GM04503 (cell line): ENCODE measurements at regions not wholly inside any gene's neighbourhood (a gene's known extent, or its start where the extent isn't known, plus 50 kb on each side); places are given as distances from the start of the nearest gene placed in this dataset.
A peak's percentile ranks its signal among the peaks of the same experiment; 100 is the strongest.

Experiments
- DNase-seq: peaks from one replicate; pipeline ENCODE4 v3.0.0-alpha.2; 2012; ENCODE audit warnings: low read depth

- no peak for DNase-seq
Observed at GRCh38 chr2:62447411-62447810, 58.6 kb downstream of the TMEM17 start.

DNA sequence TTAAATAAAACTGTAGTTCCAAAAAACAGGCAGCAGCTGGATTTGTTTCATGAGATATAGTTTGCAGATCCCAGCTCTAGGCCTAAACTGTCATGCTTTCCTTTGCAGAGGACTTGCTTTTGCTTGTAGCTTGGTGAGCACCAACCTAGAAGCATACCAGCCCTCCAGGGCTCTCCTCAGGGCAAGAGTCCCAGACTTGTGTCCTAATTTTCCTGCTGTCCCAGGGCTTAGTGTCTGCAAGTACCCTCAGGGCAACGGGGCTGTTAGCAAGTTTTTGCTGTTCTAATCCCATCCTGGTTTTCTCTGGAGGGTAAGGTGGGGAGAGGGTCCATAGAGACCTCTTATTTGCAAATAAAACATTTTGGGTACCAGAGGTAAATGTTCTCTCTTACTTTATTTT is 59.5 kb downstream of the TMEM17 start:
- DNase-seq: no peak

DNA sequence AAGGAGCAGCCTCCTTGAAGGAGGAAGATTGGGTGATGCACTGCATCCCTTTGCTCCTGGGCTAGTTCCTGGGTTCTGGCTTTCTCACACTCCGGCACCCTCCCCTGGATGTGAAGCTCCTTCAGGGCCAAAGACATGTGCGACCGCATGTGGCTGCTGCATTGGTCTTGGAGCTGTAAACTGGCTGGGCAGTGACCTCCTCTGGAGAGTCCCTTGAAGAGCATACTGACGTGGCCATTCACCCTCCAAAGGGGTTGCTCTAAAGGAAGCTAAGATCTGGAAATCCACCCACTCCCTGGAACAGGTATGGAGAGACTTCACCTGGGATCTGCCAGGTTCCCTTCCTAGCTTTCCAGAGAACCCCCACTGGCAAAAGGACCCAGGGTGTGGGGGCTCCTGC is 62.1 kb downstream of the TMEM17 start:
- no peak for DNase-seq

GRCh38 chr2:62443471-62443870 is 62.5 kb downstream of the TMEM17 start:
- DNase-seq: no peak

- no peak for DNase-seq
Observed at GRCh38 chr2:62441824-62442223, 64.2 kb downstream of the TMEM17 start.

DNA sequence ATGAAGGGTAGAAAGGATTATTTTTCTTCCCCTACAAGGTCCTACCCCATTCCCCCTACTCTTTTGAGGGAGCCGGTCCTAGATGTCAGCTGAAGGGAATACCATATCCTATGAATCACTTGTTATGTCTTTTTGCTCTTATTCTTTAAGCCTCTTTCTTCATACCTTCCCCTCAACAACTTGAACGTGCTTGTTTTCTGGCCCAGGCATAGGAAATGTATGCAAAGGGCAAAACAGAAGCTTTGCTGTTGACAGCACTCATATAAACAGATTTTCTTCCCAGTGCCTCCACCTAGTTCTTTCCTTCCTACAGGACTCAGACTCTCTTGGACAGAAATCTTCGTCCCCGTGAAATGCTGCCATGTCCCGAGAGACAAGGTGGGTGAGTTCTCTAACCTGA is 64.6 kb downstream of the TMEM17 start:
- no peak for DNase-seq

- no peak for DNase-seq
Observed at GRCh38 chr2:62440281-62440946, 65.6 kb downstream of the TMEM17 start.

DNA sequence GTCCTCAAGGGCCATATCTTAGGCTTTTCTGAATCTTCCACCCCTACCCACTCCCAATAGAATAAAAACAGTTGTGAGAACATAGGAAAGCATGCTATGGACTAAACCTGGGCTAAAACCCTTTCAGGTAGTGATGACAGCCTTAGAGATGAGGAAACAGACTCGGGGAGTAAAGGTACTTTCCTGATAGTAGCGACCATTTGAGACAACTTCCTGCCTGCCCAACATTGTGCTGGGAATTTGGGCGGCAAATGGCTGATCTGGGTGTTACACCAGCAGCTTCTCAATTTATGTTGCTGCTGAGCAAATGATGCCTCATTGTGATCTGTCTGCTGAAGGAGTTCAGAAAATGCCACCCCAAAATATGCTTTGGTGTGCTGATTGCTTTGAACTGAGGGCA is 66.6 kb downstream of the TMEM17 start:
- no peak for DNase-seq

- DNase-seq: no peak
Observed at GRCh38 chr2:62437785-62438184, 68.2 kb downstream of the TMEM17 start.

DNA sequence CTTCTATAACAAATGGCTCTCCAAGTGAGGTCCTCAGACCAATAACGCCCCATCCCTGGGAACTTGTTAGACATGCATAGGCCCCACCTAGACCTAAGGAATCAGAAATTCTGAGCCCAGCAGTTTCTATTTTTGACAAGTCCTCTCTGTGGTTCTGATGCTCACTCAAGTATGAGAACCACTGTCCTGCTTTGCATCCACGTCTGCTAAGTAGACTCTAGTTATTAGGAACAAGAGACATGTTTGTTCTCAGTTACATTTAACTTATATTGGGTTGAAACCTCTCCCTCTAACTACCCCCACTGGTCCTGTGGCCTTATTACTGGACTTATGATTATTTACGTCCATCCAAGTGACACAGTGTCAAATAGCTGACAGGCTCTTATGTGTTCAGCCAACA is 70.3 kb downstream of the TMEM17 start:
- no peak for DNase-seq

- DNase-seq: no peak
Observed at GRCh38 chr2:62432407-62432806, 73.6 kb downstream of the TMEM17 start.

- DNase-seq: no peak
Observed at GRCh38 chr2:62431512-62431911, 74.5 kb downstream of the TMEM17 start.

- DNase-seq: no peak
Observed at GRCh38 chr2:62430146-62430545, 75.8 kb downstream of the TMEM17 start.

- DNase-seq: no peak
Observed at GRCh38 chr2:62427146-62427545, 78.8 kb downstream of the TMEM17 start.

DNA sequence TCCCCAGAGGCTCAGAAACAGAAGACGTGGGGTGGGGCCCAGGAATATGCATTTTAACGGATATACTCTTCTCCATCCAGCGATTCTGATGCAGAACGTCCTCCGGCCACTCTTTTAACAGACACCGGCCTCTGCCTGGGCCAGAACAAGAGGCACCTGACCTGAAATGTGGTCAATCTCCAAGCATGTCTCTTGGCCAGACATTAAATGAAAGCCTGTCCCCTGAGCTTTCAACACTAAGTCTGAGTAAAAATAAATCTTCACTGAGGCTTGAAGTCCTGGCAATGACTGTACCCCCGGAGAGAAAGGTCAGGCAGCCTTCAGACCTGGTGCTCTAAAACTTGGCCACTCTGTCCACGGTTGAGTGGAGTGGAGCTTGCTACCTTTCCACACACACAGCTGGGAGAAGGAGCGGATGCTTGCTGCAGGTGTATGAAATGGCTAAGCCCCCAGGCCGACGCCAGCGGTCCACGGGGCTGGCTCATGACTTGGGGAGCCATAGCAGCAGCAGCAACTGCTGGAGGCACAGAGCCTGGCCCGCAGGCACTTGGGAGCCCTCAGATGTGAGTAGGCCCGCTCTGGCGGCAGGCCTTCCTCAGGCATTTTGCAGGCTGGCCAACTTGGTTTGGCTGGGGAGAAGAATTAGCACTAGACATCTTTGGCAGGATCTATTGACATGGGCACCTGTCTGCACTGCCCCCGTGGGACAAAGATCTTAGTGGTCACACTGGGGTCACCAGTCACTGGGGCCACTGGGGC is 79.7 kb downstream of the TMEM17 start:
- no peak for DNase-seq

GRCh38 chr2:62425684-62426083 is 80.3 kb downstream of the TMEM17 start:
- no peak for DNase-seq

DNA sequence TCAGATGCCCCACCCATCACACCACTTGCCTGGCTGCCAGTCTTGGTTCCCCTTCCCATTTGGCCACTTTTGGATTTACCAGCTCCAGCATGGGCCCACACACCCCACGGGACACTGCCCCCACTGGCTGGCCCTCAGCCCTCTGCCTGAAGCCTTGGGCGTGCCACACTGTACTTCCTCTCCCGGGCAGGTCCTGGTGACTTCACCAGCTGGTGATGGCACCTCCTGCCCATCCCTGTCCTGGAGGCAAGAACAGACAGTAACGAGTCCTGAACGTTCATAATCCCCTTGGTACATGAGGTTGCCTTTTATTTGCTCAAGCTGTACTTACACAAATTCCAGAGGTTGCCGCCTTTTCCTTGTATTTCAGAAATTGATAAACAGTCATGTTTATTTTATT is 81.1 kb downstream of the TMEM17 start:
- no peak for DNase-seq

- no peak for DNase-seq
Observed at GRCh38 chr2:62423883-62424458, 82.0 kb downstream of the TMEM17 start.

DNA sequence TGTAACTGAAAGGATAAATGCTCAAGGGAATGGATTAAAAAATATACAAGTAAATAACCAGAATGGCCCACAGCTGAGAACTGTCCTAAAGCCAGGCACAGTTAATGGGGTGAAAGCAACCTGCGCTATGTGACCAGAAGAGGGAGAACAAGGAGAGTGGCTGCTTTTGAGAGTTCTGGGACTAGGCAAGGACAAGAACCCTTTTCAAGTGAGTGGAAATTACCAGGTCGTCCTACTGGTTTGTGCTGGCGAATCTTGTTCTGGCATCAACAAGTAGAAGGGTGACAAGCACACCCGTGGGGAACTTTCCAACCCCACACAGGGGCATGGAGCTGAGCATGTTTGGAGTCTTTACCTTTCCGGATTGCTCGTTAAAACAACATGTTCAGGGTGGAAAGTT is 82.8 kb downstream of the TMEM17 start:
- DNase-seq: peak; percentile 4

DNA sequence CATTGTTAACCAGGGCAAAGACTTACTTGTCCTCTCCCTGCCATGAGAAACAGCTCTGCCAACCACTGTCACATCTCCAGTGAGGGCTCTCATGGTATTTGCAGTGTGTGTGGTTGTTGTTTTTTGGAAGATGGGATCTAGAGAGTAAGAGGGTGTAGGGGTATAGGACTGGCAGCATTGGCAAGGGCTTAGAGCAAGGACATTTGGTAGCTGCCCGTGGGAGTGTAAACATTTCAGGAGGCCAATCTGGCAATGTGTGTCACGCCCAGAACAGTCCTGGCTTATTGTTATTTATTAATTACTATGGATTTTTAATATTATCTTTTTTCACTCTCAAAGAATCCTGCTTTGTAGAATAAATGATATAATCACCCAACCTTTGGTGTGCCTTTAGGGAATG is 90.5 kb downstream of the TMEM17 start:
- no peak for DNase-seq

DNA sequence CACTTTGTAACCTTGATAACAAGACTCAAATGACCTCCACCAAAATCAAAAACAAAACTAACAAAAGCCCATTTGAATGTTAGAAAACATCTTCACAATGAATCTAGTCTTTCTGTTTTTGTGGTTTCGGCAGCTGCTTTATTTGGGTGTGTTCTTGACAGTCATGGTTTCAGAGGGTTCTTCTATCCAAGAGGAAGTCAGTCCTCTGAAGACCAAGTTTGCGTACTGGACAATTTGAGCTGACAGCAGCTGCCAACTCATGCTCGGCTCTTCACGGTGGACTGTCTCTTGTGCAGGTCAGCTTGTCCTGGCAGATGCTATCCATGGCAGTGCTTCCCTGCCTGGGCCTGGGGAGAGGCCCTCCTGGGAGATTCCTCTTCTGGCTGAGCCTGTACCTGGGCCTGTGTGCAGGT is 91.0 kb downstream of the TMEM17 start:
- no peak for DNase-seq

GRCh38 chr2:62413116-62413663 is 92.8 kb downstream of the TMEM17 start:
- no peak for DNase-seq

DNA sequence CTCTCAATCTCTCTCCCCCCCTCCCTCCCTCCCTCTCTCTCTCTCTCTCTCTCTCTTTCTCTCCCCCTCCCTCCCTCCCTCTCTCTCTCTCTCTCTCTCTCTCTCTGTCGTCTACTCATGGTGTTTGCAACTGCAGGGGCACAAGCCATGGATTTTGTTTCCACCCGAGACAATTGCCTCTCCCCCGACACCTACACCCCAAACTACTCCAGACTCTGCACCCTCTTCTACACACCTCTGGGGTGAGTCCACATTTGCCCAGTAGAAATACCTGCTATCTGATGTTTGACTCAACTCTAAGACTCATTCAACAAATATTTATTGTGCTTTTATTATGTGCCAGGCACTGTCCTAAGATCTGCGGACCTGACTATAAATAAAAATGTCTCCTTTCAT is 93.7 kb downstream of the TMEM17 start:
- DNase-seq: no peak
